A673 (cell line): ENCODE measurements at regions not wholly inside any gene's neighbourhood (a gene's known extent, or its start where the extent isn't known, plus 50 kb on each side); places are given as distances from the start of the nearest gene placed in this dataset.

Experiments
- BruUV-seq: library from RNA; stranded (reverse); fragments of 400-500 nt; replicated peaks from 2 replicates; lab custom pipeline; 2021; lab: Mats Ljungman, UMichigan
- CTCF ChIA-PET: fragments of 300-600 bp; sonication (Branson Sonifier 250); formaldehyde crosslinking; loops from one replicate; lab custom pipeline; 2022; ENCODE audit warnings: antibody characterized with exemption; lab: Charles Lee
- POLR2A ChIA-PET: fragments of 300-600 bp; sonication (Branson Sonifier 250); formaldehyde crosslinking; loops from one replicate; lab custom pipeline; 2022; ENCODE audit warnings: antibody characterized with exemption; ENCODE audit not compliant: low non-redundant PET; lab: Charles Lee
- DNase-seq: peaks from one replicate; pipeline ENCODE4 v3.0.0-alpha.2; 2015; ENCODE audit warnings: low spot score
- H3K27ac ChIP-seq: fragments of 200-600 bp; sonication (generic); 2 replicates; pipeline ENCODE4 v1.5.1; 2016; ENCODE audit warnings: mixed run types, low read depth, mild to moderate bottlenecking, mixed read lengths, antibody characterized with exemption, low read length; ENCODE audit not compliant: poor library complexity, severe bottlenecking
- H3K27me3 ChIP-seq: fragments of 200-600 bp; sonication (generic); replicated peaks from 2 replicates; pipeline ENCODE4 v1.6.1; 2017; ENCODE audit warnings: mixed run types, low read depth, mild to moderate bottlenecking, mixed read lengths, antibody characterized with exemption, low read length; ENCODE audit not compliant: insufficient read depth, poor library complexity
- H3K36me3 ChIP-seq: fragments of 200-600 bp; sonication (generic); 2 replicates; pipeline ENCODE4 v1.6.1; 2016; ENCODE audit warnings: mixed run types, mild to moderate bottlenecking, mixed read lengths, antibody characterized with exemption, low read length; ENCODE audit not compliant: insufficient read depth, poor library complexity, severe bottlenecking
- H3K4me1 ChIP-seq: fragments of 200-600 bp; sonication (generic); 2 replicates; pipeline ENCODE4 v1.6.1; 2017; ENCODE audit warnings: mixed run types, mild to moderate bottlenecking, mixed read lengths, antibody characterized with exemption, low read length; ENCODE audit not compliant: insufficient read depth, poor library complexity, severe bottlenecking
- H3K4me3 ChIP-seq: fragments of 200-600 bp; sonication (generic); 2 replicates; pipeline ENCODE4 v1.5.1; 2016; ENCODE audit warnings: low read depth, mixed run types, mild to moderate bottlenecking, mixed read lengths, low read length; ENCODE audit not compliant: poor library complexity, severe bottlenecking
- H3K9me3 ChIP-seq: fragments of 200-600 bp; sonication (generic); 2 replicates; pipeline ENCODE4 v1.6.1; 2016; ENCODE audit warnings: mixed run types, low read depth, mild to moderate bottlenecking, mixed read lengths, antibody characterized with exemption, low read length; ENCODE audit not compliant: poor library complexity, severe bottlenecking
- EZH2 ChIP-seq: fragments of 200-600 bp; sonication (generic); IDR thresholded peaks from 2 replicates; pipeline ENCODE4 v1.6.1; 2017; ENCODE audit warnings: borderline replicate concordance, low read depth, mild to moderate bottlenecking, mixed read lengths, antibody characterized with exemption, low read length; ENCODE audit not compliant: poor library complexity, severe bottlenecking
- intact Hi-C: fragments of 100-400 bp; cut with micrococcal nuclease; formaldehyde crosslinking; loops from one replicate; pipeline ENCODE4 v1.10.0; 2022; ENCODE audit not compliant: unreplicated experiment
- TF ChIP-seq, protein P1 (sequence below): fragments of 300-800, 200-600 bp; sonication (generic); conservative IDR thresholded peaks from 2 replicates; pipeline ENCODE4 v1.5.1; 2017; ENCODE audit warnings: low read depth, mild to moderate bottlenecking, antibody characterized with exemption, low read length, moderate library complexity, mixed read lengths

DNA sequence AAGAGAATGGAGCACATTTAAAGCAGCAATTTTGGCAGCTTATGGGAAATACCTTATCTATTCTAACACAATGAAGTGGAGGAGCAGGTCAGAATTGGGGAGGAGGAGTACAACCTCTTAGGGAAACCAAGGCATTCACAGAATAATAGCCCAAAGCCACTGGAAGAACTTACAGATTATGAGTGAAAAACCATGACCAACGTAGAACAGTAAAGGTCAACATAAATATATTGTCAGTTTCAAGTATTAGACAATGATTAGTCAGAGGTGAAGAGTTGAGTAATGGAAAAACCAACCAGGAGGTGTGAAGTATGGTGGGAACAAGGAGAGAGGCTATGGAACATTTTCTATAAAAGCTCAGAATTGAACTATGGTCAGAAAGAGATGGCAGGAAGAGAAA lies 304.3 kb upstream of the SP4 start:
- intact Hi-C loops, result no loop called here
- ChIA-PET POLR2A (no interaction called here), CTCF (no interaction called here)
- Histone ChIP-seq H3K36me3 (no peaks in the 10 kb centered on the region), H3K4me1 (no peaks in the 10 kb centered on the region), H3K27ac (no peak overlapping the region), H3K4me3 (no peak overlapping the region), H3K27me3 (peaks cover 62% of the 10 kb centered on the region), H3K9me3 (no peaks in the 10 kb centered on the region)
- no TSS peak for BruUV-seq
- no peak for TF ChIP-seq EZH2
- TF ChIP-seq, protein P1, sequence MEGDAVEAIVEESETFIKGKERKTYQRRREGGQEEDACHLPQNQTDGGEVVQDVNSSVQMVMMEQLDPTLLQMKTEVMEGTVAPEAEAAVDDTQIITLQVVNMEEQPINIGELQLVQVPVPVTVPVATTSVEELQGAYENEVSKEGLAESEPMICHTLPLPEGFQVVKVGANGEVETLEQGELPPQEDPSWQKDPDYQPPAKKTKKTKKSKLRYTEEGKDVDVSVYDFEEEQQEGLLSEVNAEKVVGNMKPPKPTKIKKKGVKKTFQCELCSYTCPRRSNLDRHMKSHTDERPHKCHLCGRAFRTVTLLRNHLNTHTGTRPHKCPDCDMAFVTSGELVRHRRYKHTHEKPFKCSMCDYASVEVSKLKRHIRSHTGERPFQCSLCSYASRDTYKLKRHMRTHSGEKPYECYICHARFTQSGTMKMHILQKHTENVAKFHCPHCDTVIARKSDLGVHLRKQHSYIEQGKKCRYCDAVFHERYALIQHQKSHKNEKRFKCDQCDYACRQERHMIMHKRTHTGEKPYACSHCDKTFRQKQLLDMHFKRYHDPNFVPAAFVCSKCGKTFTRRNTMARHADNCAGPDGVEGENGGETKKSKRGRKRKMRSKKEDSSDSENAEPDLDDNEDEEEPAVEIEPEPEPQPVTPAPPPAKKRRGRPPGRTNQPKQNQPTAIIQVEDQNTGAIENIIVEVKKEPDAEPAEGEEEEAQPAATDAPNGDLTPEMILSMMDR, result no peak
- no peak for DNase-seq

DNA sequence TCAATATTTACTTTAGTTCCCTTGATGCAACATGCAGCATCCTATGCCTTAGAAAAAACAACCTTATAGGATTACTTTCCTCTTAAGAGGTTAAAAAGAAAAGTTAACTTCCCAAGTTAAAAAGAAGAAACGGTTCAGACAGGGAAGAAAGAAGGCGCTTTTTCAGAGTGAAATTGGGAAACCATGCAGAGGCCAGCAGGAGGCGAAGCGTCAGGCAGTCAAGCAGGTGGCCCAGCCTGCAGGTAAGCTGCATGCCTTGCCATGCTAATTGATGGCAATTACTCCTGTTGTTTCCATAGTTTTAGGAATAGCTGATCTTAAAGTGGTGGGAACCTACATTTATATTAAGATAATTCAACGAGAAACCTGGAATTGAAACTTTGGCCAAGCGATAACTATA lies 302.6 kb upstream of the SP4 start:
- Histone ChIP-seq H3K9me3 (no peaks in the 10 kb centered on the region), H3K27me3 (peaks cover 50% of the 10 kb centered on the region), H3K4me3 (no peak overlapping the region), H3K36me3 (no peaks in the 10 kb centered on the region), H3K4me1 (no peaks in the 10 kb centered on the region), H3K27ac (no peak overlapping the region)
- POLR2A ChIA-PET, result no interaction called here
- intact Hi-C loops, result no loop called here
- BruUV-seq, result no TSS peak
- no peak for TF ChIP-seq EZH2
- TF ChIP-seq, protein P1, result no peak
- CTCF ChIA-PET, result no interaction called here
- no peak for DNase-seq

DNA sequence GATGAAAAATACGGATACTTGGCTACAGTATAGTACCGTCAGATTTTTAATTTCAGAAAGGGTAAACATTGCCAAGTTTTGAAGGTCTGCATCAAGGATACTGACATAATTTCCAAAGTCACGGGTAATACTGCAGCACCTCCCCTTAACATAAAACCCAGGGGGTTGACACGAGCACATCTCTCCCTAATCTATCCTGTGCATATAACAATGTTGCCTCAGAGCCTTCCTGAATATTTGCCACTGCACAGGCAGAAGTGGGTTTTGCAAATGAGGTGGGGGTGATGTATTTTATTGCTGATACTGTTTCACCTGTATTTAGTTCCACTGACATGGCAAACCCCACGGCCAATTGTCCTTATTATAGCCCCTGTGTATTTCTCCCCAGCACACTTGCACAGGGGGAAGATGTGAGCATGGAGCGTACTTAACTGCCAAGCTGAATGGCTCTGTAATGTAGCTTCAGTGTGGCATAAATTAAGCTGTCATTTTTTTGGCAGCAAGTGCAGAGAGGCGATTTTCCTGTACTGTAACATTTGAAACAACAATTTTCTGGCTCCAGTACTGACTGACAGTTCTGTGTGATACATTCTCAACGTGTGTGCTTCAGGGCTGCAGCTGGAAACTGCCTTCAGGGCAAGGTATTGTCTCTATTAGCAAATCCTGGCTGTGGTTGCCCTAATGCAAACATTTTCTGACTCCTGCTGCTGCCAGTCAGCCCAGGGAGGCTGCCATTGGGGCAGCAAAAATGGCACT lies 299.6 kb upstream of the SP4 start:
- Histone ChIP-seq H3K4me3 (no peak overlapping the region), H3K4me1 (no peaks in the 10 kb centered on the region), H3K27ac (no peak overlapping the region), H3K27me3 (peaks cover 36% of the 10 kb centered on the region), H3K9me3 (no peaks in the 10 kb centered on the region), H3K36me3 (no peaks in the 10 kb centered on the region)
- TF ChIP-seq EZH2, result no peak
- TF ChIP-seq, protein P1, result no peak
- ChIA-PET POLR2A (no interaction called here), CTCF (no interaction called here)
- no peak for DNase-seq
- no TSS peak for BruUV-seq
- intact Hi-C loops, result no loop called here
